H1 (cell line): ENCODE measurements at regions not wholly inside any gene's neighbourhood (a gene's known extent, or its start where the extent isn't known, plus 50 kb on each side); places are given as distances from the start of the nearest gene placed in this dataset.

Source experiments
- CTCF ChIA-PET: fragments of 300-600 bp; sonication (Branson Sonifier 250); formaldehyde crosslinking; loops from one replicate; lab custom pipeline; 2021; ENCODE audit not compliant: partially characterized antibody; lab: Charles Lee
- POLR2A ChIA-PET: fragments of 300-600 bp; sonication (Branson Sonifier 250); formaldehyde crosslinking; loops from one replicate; lab custom pipeline; 2021; ENCODE audit warnings: inconsistent platforms; ENCODE audit not compliant: partially characterized antibody; lab: Charles Lee
- DNase-seq, 2 experiments: peaks; one replicate each; pipeline versions ENCODE4 v3.0.0 to v3.0.0-alpha.2; 2010 to 2022; ENCODE audit warnings: low spot score in 2 of 2, low read depth in 1 of 2, mixed read lengths in 1 of 2
- FAIRE-seq: peaks from 2 replicates; lab custom pipeline; 2011; peaks lifted over from hg19 to GRCh38; lab: Jason Lieb, UNC
- H2AFZ ChIP-seq: 2 replicates; pipeline ENCODE4 v1.8.1; 2012; ENCODE audit warnings: low read length, inconsistent platforms
- H2AK5ac ChIP-seq: 2 replicates; pipeline ENCODE4 v1.6.1; 2013; ENCODE audit warnings: low read depth, low read length
- H2BK120ac ChIP-seq: replicated peaks from 2 replicates; pipeline ENCODE3; 2013; ENCODE audit warnings: low read depth, low read length, inconsistent platforms
- H2BK12ac ChIP-seq: 2 replicates; pipeline ENCODE4 v1.6.1; 2013; ENCODE audit warnings: low read depth, low read length
- H2BK15ac ChIP-seq: 2 replicates; pipeline ENCODE4 v1.6.1; 2013; ENCODE audit warnings: low read length
- H2BK20ac ChIP-seq: 2 replicates; pipeline ENCODE4 v1.6.1; 2013; ENCODE audit warnings: low read length
- H2BK5ac ChIP-seq: 2 replicates; pipeline ENCODE4 v1.6.1; 2013; ENCODE audit warnings: low read depth, low read length
- H3K14ac ChIP-seq: 2 replicates; pipeline ENCODE4 v1.6.1; 2013; ENCODE audit warnings: inconsistent platforms; ENCODE audit not compliant: insufficient read length
- H3K18ac ChIP-seq: 2 replicates; pipeline ENCODE4 v1.6.1; 2013; ENCODE audit warnings: low read length; ENCODE audit errors: extremely low read depth
- H3K23ac ChIP-seq: 2 replicates; pipeline ENCODE4 v1.6.1; 2013; ENCODE audit warnings: inconsistent platforms; ENCODE audit not compliant: insufficient read length
- H3K23me2 ChIP-seq: 2 replicates; pipeline ENCODE4 v1.6.1; 2013; ENCODE audit warnings: low read depth, low read length
- H3K27ac ChIP-seq: 2 replicates; pipeline ENCODE4 v1.6.1; 2011; ENCODE audit warnings: low read depth, low read length, inconsistent platforms
- H3K27me3 ChIP-seq, 4 experiments: replicated peaks in 1 of 4; 1 replicate in 1 of 4; 2 replicates in 3 of 4; pipeline versions ENCODE4 v1.6.1 to v1.8.1; 2011 to 2013; ENCODE audit warnings: low read length in 3 of 4, mild to moderate bottlenecking in 3 of 4, inconsistent platforms in 2 of 4, mixed read lengths in 2 of 4, moderate library complexity in 1 of 4; ENCODE audit not compliant: control insufficient read depth in 3 of 4, insufficient read depth in 3 of 4; ENCODE audit errors: extremely low read depth in 1 of 4
- H3K36me3 ChIP-seq, 4 experiments: 2 replicates each; pipeline versions ENCODE4 v1.6.1 to v1.8.1; 2011 to 2013; ENCODE audit warnings: mild to moderate bottlenecking in 4 of 4, low read length in 3 of 4, moderate library complexity in 2 of 4, control low read depth in 1 of 4, inconsistent platforms in 1 of 4; ENCODE audit not compliant: insufficient read depth in 4 of 4, control insufficient read depth in 2 of 4
- H3K4ac ChIP-seq: replicated peaks from 2 replicates; pipeline ENCODE3; 2013; ENCODE audit warnings: low read length, low read depth, mixed read lengths, inconsistent platforms; ENCODE audit not compliant: insufficient read length
- H3K4me1 ChIP-seq, 4 experiments: replicated peaks in 1 of 4; 1 replicate in 1 of 4; 2 replicates in 3 of 4; pipeline versions ENCODE4 v1.6.1 to v1.8.1; 2011 to 2013; ENCODE audit warnings: low read length in 3 of 4, inconsistent platforms in 2 of 4, mixed read lengths in 1 of 4; ENCODE audit not compliant: insufficient read depth in 4 of 4, control insufficient read depth in 3 of 4
- H3K4me2 ChIP-seq, 2 experiments: 2 replicates each; pipeline versions ENCODE4 v1.6.1 to v1.8.1; 2011 to 2013; ENCODE audit warnings: low read depth in 2 of 2, low read length in 2 of 2, control low read depth in 1 of 2, inconsistent platforms in 1 of 2, mild to moderate bottlenecking in 1 of 2; ENCODE audit not compliant: insufficient read depth in 1 of 2
- H3K4me3 ChIP-seq, 4 experiments: fragments of 200-600, 300-600 bp in 1 of 4; sonication (generic), shearing (Covaris generic), sonication (Bioruptor Twin) in 1 of 4; 2 replicates each; pipeline versions ENCODE4 v1.5.1 to v1.8.1; 2011 to 2016; ENCODE audit warnings: low read length in 4 of 4, low read depth in 3 of 4, control low read depth in 2 of 4, inconsistent platforms in 2 of 4, mild to moderate bottlenecking in 2 of 4, mixed read lengths in 1 of 4, moderate library complexity in 1 of 4; ENCODE audit not compliant: insufficient read depth in 2 of 4; ENCODE audit errors: extremely low read depth in 1 of 4
- H3K56ac ChIP-seq: replicated peaks from 2 replicates; pipeline ENCODE3; 2013; ENCODE audit warnings: low read depth, mild to moderate bottlenecking, mixed read lengths, low read length, inconsistent platforms; ENCODE audit not compliant: insufficient read length
- H3K79me1 ChIP-seq: 2 replicates; pipeline ENCODE4 v1.6.1; 2013; ENCODE audit warnings: low read depth, low read length, control low read depth
- H3K79me2 ChIP-seq, 2 experiments: 2 replicates each; pipeline versions ENCODE4 v1.6.1 to v1.8.1; 2012 to 2013; ENCODE audit warnings: low read length in 2 of 2, mild to moderate bottlenecking in 2 of 2, inconsistent platforms in 1 of 2; ENCODE audit not compliant: insufficient read depth in 2 of 2, control insufficient read depth in 1 of 2
- H3K9ac ChIP-seq, 4 experiments: replicated peaks in 1 of 4; 1 replicate in 1 of 4; 2 replicates in 3 of 4; pipeline versions ENCODE4 v1.6.1 to v1.8.1; 2011 to 2013; ENCODE audit warnings: low read depth in 3 of 4, low read length in 3 of 4, control low read depth in 2 of 4, mild to moderate bottlenecking in 2 of 4, moderate library complexity in 2 of 4, inconsistent platforms in 1 of 4; ENCODE audit errors: extremely low read depth in 1 of 4
- H3K9me3 ChIP-seq, 2 experiments: 2 replicates each; pipeline versions ENCODE4 v1.6.1 to v1.8.1; 2012 to 2013; ENCODE audit warnings: mild to moderate bottlenecking in 2 of 2, moderate library complexity in 2 of 2, control low read depth in 1 of 2, inconsistent platforms in 1 of 2, low read depth in 1 of 2, low read length in 1 of 2, mixed read lengths in 1 of 2; ENCODE audit not compliant: insufficient read depth in 2 of 2
- H4K20me1 ChIP-seq, 2 experiments: replicated peaks in 1 of 2; 2 replicates each; pipeline versions ENCODE3 to v1.8.1; 2011 to 2013; ENCODE audit warnings: inconsistent platforms in 2 of 2, low read length in 2 of 2, mild to moderate bottlenecking in 1 of 2; ENCODE audit not compliant: insufficient read depth in 2 of 2, control insufficient read depth in 1 of 2
- H4K5ac ChIP-seq: 2 replicates; pipeline ENCODE4 v1.6.1; 2013; ENCODE audit warnings: low read length, low read depth, mixed read lengths, inconsistent platforms; ENCODE audit not compliant: insufficient read length
- H4K8ac ChIP-seq: 2 replicates; pipeline ENCODE4 v1.8.0; 2013; ENCODE audit warnings: mild to moderate bottlenecking, moderate library complexity, low read length, inconsistent platforms; ENCODE audit not compliant: insufficient read depth; ENCODE audit errors: extremely low read depth
- H4K91ac ChIP-seq: replicated peaks from 2 replicates; pipeline ENCODE3; 2013; ENCODE audit warnings: low read length, mixed read lengths, inconsistent platforms; ENCODE audit not compliant: insufficient read length
- JUND ChIP-seq: IDR thresholded peaks from 2 replicates; pipeline ENCODE4 v1.6.1; 2011; ENCODE audit warnings: mild to moderate bottlenecking, improper control_type of control experiment, low read length
- SRF ChIP-seq: IDR thresholded peaks from 2 replicates; pipeline ENCODE4 v1.6.1; 2011; ENCODE audit warnings: mild to moderate bottlenecking, low read depth, low read length, moderate library complexity
- WGBS, 2 experiments: shearing (Covaris generic) in 1 of 2; methylation state at CpG; one replicate each; pipeline versions ENCODE4 v1.1.6 to v1.1.7; 2013 to 2015; ENCODE audit warnings: low lambda C conversion rate in 2 of 2, mixed read lengths in 2 of 2, inconsistent platforms in 1 of 2, low coverage in 1 of 2, missing lambda C conversion rate in 1 of 2; ENCODE audit not compliant: insufficient replicate concordance in 2 of 2, insufficient coverage in 1 of 2, insufficient read length in 1 of 2; ENCODE audit errors: extremely low coverage in 1 of 2, missing lambda C conversion rate in 1 of 2; 5-methylcytosine and 5-hydroxymethylcytosine counted together

- no peak overlapping the region for H3K23ac ChIP-seq
- H3K4me2 ChIP-seq, result no peak overlapping the region
- DNase-seq, result no peak
- ChIA-PET POLR2A (no interaction called here), CTCF (no interaction called here)
- no peak overlapping the region for H3K4me3 ChIP-seq
- H2AFZ ChIP-seq, result no peak overlapping the region
- H3K4me1 ChIP-seq, result peaks cover 0 to under 1% (median 0%) of the 10 kb centered on the region in 4 experiments; a peak in 1 of 7 replicates
- H2AK5ac ChIP-seq, result no peak overlapping the region
- H2BK120ac ChIP-seq, result no peak overlapping the region
- H3K56ac ChIP-seq, result no peak overlapping the region
- H2BK15ac ChIP-seq, result no peak overlapping the region
- H3K27ac ChIP-seq, result no peak overlapping the region
- no peaks in the 10 kb centered on the region for H3K27me3 ChIP-seq
- H3K4ac ChIP-seq, result no peak overlapping the region
- no peak overlapping the region for H4K5ac ChIP-seq
- no peaks in the 10 kb centered on the region for H3K79me1 ChIP-seq
- no peaks in the 10 kb centered on the region for H3K9me3 ChIP-seq
- no peaks in the 10 kb centered on the region for H4K20me1 ChIP-seq
- TF ChIP-seq SRF (no peak), JUND (no peak)
- no peaks in the 10 kb centered on the region for H3K36me3 ChIP-seq
- no peak overlapping the region for H2BK20ac ChIP-seq
- no peak overlapping the region for H3K9ac ChIP-seq
- H4K8ac ChIP-seq, result no peak overlapping the region
- H3K18ac ChIP-seq, result no peak overlapping the region
- 92% methylated on average over 2 of the region's 2 CpGs; no CpG with 5 or more reads in 1 of the 2 experiments for WGBS, 2 experiments
- FAIRE-seq, result no peak
- no peaks in the 10 kb centered on the region for H3K23me2 ChIP-seq
- H4K91ac ChIP-seq, result no peak overlapping the region
- H2BK12ac ChIP-seq, result no peak overlapping the region
- no peaks in the 10 kb centered on the region for H3K79me2 ChIP-seq
- no peak overlapping the region for H2BK5ac ChIP-seq
- no peak overlapping the region for H3K14ac ChIP-seq
Measured at GRCh38 chr13:50197705-50198104, 182.5 kb downstream of the KCNRG start.
